Epithelial cell of esophagus (primary cell): ENCODE measurements at regions not wholly inside any gene's neighbourhood (a gene's known extent, or its start where the extent isn't known, plus 50 kb on each side); places are given as distances from the start of the nearest gene placed in this dataset.

Source experiments
- DNase-seq: peaks from one replicate; pipeline ENCODE4 v3.0.0; 2010; ENCODE audit warnings: low read depth
- H3K4me3 ChIP-seq: 2 replicates; pipeline ENCODE4 v1.5.1; 2011; ENCODE audit warnings: mild to moderate bottlenecking, low read length, control low read depth
- TF ChIP-seq, protein P1 (sequence below): IDR thresholded peaks from 2 replicates; pipeline ENCODE4 v1.5.1; 2011; ENCODE audit warnings: low read depth, mild to moderate bottlenecking, low read length, control low read depth, inconsistent platforms; ENCODE audit not compliant: insufficient read depth; ENCODE audit errors: missing control alignments

GRCh38 chr13:22201375-22201925 is 530.6 kb downstream of the FGF9 start:
- no peak for DNase-seq
- TF ChIP-seq, protein P1, sequence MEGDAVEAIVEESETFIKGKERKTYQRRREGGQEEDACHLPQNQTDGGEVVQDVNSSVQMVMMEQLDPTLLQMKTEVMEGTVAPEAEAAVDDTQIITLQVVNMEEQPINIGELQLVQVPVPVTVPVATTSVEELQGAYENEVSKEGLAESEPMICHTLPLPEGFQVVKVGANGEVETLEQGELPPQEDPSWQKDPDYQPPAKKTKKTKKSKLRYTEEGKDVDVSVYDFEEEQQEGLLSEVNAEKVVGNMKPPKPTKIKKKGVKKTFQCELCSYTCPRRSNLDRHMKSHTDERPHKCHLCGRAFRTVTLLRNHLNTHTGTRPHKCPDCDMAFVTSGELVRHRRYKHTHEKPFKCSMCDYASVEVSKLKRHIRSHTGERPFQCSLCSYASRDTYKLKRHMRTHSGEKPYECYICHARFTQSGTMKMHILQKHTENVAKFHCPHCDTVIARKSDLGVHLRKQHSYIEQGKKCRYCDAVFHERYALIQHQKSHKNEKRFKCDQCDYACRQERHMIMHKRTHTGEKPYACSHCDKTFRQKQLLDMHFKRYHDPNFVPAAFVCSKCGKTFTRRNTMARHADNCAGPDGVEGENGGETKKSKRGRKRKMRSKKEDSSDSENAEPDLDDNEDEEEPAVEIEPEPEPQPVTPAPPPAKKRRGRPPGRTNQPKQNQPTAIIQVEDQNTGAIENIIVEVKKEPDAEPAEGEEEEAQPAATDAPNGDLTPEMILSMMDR: no peak
- H3K4me3 ChIP-seq: no peak overlapping the region

DNA sequence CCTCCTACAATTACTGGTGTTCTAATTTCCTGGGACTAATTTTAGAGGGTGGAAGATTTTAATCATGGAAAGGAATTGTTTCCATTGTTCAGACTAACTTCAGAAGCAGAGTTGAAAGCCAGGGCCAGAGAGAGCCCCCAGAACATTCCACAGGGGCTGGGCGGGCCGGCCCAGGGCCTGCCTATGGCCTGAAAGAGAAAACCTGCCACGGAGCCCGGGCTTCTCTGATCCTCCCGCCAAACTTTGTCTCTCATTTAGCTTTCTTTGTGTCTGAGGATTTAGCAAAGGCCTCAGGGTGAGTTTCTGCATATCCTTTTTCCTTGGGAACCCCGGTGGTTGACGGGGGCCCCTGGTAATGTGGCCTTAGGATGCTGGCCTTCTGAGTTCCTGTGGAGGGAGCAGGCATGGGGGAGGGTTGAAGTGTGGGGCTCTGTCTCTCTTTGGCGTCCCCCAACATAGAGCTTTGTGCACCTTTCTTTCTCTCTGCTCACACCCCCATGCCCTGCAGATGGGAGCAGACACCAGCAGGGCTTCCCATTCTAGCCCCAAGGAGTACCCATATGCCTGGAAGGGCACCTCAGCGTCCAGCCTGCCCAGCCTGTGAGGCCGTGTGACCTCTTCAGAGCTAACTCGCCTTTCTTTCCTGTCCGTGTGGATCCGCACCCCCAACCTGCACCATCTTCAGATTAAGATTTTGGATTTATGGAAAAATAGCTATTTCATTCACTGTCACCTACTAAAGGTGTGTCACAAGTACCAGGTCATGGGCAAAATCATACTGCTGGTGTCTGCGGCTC is 539.5 kb downstream of the FGF9 start:
- TF ChIP-seq, protein P1: no peak
- no peak overlapping the region for H3K4me3 ChIP-seq
- no peak for DNase-seq

DNA sequence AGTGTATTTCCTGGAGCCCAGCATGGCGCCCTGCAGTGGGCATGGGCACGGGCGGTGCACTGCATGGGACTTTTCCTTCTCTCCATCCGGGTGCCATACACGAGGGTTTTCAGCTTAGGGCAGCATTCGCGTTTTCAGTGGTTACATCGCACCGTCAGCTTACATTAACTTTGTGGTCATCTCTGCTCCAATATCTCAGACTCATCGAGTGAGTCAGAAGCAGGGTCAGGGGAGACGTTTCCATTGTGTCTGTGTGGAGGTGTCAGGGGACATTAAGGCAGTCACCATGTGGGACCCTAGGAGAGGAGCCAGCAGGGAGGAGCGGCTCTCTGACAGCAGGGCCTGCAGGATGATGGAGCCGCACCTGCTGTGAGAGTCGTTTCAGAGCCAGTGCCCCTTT is 541.0 kb downstream of the FGF9 start:
- H3K4me3 ChIP-seq: no peak overlapping the region
- TF ChIP-seq, protein P1: no peak
- no peak for DNase-seq

GRCh38 chr13:22212576-22212975 is 541.7 kb downstream of the FGF9 start:
- TF ChIP-seq, protein P1: no peak
- H3K4me3 ChIP-seq: no peak overlapping the region
- DNase-seq: no peak

- no peak overlapping the region for H3K4me3 ChIP-seq
- no peak for DNase-seq
- TF ChIP-seq, protein P1: no peak
These were observed 543.3 kb downstream of the FGF9 start for GRCh38 chr13:22214184-22214583.

- no peak for DNase-seq
- H3K4me3 ChIP-seq: no peak overlapping the region
- TF ChIP-seq, protein P1: no peak
These were observed 547.9 kb downstream of the FGF9 start for GRCh38 chr13:22218797-22219196.

DNA sequence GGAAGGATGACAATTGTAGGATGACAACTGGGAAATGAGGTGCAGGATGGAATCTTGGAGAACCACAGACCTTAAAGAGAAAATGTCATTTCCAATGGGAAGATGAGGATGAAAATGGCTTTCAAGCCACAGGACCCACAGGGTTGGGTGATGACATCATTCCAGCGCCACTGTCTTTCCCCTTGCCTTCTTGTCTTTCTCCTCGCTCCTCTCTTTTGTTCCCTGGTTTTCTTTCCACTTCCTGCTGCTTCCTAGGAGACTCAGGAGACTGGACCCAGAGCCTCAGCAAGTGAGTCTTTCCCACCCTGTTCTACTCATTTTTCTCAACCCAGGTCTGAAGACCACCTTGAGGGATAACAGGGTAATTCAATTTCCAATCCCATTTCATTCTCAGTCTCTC is 548.8 kb downstream of the FGF9 start:
- H3K4me3 ChIP-seq: no peak overlapping the region
- TF ChIP-seq, protein P1: no peak
- no peak for DNase-seq
